Renal cortex interstitium (tissue), 11 donors: ENCODE measurements at regions not wholly inside any gene's neighbourhood (a gene's known extent, or its start where the extent isn't known, plus 50 kb on each side); places are given as distances from the start of the nearest gene placed in this dataset.

Source experiments
- DNase-seq, 11 donors: peaks; one replicate each; pipeline ENCODE4 v3.0.0-alpha.2; 2013; ENCODE audit warnings: low read depth in 9 of 11, low spot score in 4 of 11; ENCODE audit errors: extremely low read depth in 1 of 11

DNA sequence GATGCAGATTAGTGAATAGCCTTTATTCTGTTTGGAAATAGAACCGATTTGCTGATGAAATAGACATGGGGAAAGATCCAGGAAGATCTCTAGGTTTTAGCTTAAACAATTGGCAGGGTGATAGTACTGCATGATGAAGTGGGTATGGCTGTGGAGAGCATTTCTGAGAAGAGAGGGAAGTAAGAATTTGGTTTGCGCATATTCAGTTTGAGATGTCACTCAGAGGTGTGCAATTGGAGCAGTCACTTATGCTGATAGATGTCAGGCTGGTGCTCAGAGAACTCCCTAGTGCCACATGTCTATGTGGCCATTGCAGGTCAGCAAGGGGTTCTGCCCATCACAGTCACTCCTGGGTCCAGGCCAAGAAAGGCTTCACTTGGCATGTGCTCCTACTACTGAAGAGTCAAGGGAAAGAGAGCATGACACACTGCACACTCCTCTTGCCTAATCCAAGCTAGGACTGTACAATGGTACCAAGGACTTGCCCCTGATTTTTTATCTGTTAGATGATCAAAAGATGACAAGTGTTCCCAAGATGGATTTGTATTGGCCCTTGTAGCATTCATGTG is 57.2 kb upstream of the ST8SIA2 start:
- DNase-seq, result no peak

DNA sequence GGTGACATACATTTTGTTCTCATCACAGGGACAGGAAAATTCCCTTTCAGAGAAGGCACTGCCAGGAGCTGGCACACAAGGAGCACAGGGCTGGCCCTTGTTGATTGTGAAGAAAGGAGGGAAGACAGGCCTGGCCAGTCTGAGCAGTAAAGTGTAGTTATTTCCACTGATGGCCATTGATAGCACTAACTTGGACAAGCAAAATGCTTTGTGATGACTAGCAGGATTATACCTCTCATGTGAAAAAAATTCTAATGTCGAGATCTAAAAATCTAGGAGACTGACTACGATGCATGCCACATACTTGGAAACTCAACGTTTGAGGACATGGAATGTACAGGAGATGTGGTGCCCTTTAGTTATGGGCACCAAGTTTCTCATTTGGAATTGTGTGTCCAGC is 54.3 kb upstream of the ST8SIA2 start:
- no peak for DNase-seq
